ENCODE measurements at regions not wholly inside any gene's neighbourhood (a gene's known extent, or its start where the extent isn't known, plus 50 kb on each side); places are given as distances from the start of the nearest gene placed in this dataset.
A peak's percentile ranks its signal among the peaks of the same experiment; 100 is the strongest.

DNA sequence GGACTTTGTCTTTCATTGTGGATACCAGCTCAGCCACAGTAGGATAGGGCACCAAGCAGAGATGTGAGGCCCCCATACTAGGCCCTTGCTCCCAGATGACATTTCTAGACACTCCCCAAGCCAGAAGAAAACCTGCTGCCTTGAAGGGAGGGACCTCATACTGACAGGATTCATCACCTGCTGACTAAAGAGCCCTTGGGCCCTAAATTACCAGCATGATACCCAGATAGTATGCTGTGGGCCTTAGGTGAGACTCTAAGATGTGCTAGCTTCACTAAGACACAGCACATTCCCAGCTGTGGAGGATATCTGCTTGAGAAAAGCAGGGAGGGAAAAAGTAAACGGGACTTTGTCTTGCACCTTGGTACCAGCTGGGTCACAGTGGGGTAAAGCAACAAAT is 324.0 kb downstream of the TBL1XR1 start:
- no peaks in the 10 kb centered on the region for H3K36me3 Mint-ChIP-seq
- no peak for DNase-seq
- no peak overlapping the region for H3K4me3 Mint-ChIP-seq
- H3K27me3 Mint-ChIP-seq = peaks cover 1% of the 10 kb centered on the region
- peaks cover 8% of the 10 kb centered on the region for H3K9me3 Mint-ChIP-seq
- no peak overlapping the region for H3K27ac Mint-ChIP-seq
- POLR2A ChIA-PET = interaction anchor here (0.5 kb wide), 1 partner anchor 444 kb away, joined by 3 read pairs; no protein-coding TSS in a partner anchor
- no peak for ATAC-seq (ENCODE audit: low read depth)
- peaks cover 6% of the 10 kb centered on the region for H3K4me1 Mint-ChIP-seq

DNA sequence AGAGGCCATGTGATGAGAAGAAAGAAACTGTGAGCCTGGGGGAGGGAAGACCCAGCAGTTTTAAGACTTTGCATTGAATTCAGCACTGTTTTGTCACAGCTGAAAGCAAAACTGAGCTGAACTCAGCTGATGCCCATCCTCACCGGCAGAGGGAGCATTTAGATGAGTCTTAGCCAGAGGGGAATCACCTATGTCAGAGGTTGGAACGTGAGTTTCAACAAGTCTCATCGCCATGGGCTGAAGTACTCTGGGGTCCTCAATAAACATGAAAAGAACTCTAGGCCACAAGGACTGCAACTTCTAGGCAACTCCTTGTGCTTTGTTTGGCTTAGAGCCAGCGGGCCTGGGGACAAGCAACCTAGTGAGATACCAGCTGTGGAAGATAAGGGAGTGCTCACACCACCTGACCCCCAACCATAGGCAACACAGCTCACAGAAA is 324.5 kb downstream of the TBL1XR1 start:
- DNase-seq = peak; percentile 45
- POLR2A ChIA-PET = interaction anchor here (0.5 to 0.7 kb wide), 2 partner anchors 445 to 703 kb away, joined by 3 read pairs; no protein-coding TSS in a partner anchor
- no peak overlapping the region for H3K4me3 Mint-ChIP-seq
- H3K27me3 Mint-ChIP-seq = peaks cover 1% of the 10 kb centered on the region
- peak overlapping the region; percentile 68 for H3K27ac Mint-ChIP-seq
- ATAC-seq (ENCODE audit: low read depth) = peak; percentile 96
- H3K4me1 Mint-ChIP-seq = peaks cover 6% of the 10 kb centered on the region
- peaks cover 8% of the 10 kb centered on the region for H3K9me3 Mint-ChIP-seq
- H3K36me3 Mint-ChIP-seq = no peaks in the 10 kb centered on the region

DNA sequence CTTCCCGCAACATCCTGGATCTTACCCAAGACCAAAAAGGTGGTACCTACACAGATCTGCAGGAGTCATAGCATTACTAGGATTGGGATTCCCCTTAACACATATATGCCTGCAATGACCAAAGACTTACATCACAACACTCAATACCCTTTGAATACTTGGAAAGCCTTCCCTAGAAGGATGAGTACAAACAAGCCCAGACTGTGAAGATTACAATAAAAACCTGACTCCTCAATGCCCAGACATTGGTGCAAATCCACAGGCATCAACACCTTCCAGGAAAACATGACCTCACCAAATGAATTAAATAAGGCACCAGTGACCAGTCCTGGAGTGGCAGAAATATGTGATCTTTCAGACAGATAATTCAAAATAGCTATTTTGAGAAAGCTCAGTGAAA is 326.8 kb downstream of the TBL1XR1 start:
- POLR2A ChIA-PET = no interaction called here

DNA sequence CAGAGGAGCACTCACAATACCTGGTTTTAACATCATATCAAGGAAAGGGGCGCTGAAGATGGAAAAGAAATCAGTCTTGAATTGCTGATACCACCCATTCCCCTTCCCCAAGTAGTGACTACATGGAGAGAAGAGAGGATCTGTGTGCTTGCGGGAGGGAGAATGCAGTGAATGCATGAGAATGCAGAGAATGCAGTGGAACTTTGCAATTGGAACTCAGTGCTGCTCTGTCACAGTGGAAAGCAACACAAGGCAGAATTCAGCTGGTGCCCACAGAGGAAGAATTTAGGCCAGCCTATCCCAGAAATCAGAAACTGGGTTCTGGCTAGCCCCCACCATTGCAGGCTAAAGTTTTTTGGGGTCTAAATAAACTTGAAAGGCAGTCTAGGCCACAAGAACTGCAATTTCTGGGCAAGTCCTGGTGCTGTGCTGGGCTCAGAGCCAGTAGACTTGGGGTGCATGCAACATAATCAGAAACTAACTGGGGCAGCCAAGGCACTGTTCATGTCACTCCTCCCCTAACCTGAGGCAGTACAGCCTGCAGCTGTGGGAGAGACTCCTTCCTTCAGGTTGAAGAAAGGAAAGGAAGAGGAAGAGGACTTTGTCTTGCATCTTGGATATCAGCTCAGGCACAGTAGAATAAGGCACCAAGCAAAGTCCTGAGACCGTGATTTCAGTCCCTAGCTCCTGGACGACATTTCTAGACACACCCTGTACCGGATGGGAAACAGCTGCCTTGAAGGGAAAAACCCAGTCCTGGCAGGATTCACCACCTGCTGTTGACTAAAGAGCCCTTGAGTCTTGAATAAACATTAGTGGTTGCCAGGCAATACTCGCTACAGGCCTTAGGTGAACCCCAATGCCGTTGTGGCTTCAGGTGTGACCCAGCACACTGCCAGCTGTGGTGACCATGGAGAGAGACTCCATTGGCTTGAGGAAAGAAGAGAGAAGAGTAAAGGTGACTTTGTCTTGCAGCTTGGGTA is 329.3 kb downstream of the TBL1XR1 start:
- POLR2A ChIA-PET = no interaction called here
- H3K4me3 Mint-ChIP-seq = no peak overlapping the region
- peaks cover 1% of the 10 kb centered on the region for H3K27me3 Mint-ChIP-seq
- H3K27ac Mint-ChIP-seq = no peak overlapping the region
- ATAC-seq (ENCODE audit: low read depth) (no peak), DNase-seq (no peak)
- no peaks in the 10 kb centered on the region for H3K36me3 Mint-ChIP-seq
- H3K9me3 Mint-ChIP-seq = peaks cover 10% of the 10 kb centered on the region
- peaks cover 5% of the 10 kb centered on the region for H3K4me1 Mint-ChIP-seq

More for the DNA sequence above, 326.8 kb downstream of the TBL1XR1 start:
- DNase-seq (no peak), ATAC-seq (ENCODE audit: low read depth) (no peak)
- H3K4me3 Mint-ChIP-seq = no peak overlapping the region
- peaks cover 1% of the 10 kb centered on the region for H3K27me3 Mint-ChIP-seq
- peaks cover 6% of the 10 kb centered on the region for H3K4me1 Mint-ChIP-seq
- H3K27ac Mint-ChIP-seq = no peak overlapping the region
- H3K36me3 Mint-ChIP-seq = no peaks in the 10 kb centered on the region
- peaks cover 10% of the 10 kb centered on the region for H3K9me3 Mint-ChIP-seq

DNA sequence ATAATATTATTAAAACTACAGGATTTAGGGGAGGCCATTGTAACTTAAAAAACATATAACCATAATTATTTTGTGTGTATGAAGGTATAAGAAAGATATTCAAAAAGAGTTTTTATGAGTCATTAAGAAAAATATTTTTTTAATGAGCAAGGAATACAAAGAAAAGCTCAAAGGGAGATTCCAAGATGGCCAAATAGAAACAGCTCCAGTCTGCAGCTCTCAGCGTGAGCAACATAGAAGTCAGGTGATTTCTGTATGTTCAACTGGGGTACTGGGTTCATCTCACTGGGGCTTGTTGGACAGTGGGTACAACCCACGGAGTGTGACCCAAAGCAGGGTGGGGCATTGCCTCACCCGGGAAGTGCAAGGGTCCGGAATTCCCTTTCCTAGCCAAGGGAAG is 336.1 kb downstream of the TBL1XR1 start:
- Mint-ChIP-seq H3K27me3 (no peaks in the 10 kb centered on the region), H3K4me1 (no peaks in the 10 kb centered on the region), H3K36me3 (no peaks in the 10 kb centered on the region), H3K27ac (no peak overlapping the region), H3K9me3 (peaks cover 1% of the 10 kb centered on the region), H3K4me3 (no peak overlapping the region)
- ATAC-seq (ENCODE audit: low read depth) (no peak), DNase-seq (no peak)
- POLR2A ChIA-PET = no interaction called here

DNA sequence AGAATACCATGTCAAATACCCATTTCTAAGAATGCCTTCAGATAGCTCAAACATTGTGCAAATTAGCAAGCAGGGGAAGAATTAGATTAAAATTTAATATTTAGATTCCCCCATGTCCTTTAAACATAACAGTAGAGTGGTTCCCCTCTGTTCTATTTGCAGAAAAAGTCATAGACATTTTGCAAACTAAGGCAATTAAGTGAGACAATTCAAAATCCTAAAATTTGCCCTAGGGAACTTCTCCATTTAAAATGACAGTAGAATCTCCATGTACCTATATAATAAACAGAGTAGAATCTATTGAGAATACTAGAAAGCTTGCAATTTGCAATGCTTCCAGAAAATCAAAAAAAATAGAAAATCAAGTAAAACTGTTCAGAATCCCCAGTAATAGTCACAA is 340.6 kb downstream of the TBL1XR1 start:
- DNase-seq = no peak
- H3K27ac Mint-ChIP-seq = no peak overlapping the region
- POLR2A ChIA-PET = no interaction called here

DNA sequence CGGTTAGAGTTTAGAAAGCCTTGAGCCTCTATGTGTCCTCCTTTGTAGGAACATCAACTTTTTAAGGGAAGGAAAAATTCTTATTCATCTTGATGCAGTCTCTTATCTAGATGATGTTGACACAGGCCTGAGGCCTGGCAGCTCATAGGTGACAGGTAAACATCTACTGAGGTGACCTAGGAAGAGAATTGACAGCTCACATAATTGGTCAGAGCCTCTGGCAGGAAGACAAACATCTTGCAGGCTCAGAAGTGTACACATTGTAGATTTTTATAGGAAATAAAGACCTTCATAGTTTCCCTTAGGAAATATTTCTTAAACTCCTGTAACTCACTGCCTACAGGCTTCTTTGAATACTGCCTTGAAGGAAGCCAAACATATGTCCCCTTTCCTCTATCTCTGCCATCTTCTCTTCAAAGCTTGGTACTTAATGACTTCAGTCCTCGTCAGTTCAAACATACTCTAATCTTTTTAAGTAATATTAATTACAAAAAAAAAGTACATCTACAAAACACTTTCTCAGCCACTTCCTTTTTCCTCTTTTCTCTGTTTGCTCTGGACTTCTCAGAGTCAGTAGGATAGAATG is 341.3 kb downstream of the TBL1XR1 start:
- Mint-ChIP-seq H3K27ac (no peak overlapping the region), H3K4me1 (no peaks in the 10 kb centered on the region), H3K36me3 (no peaks in the 10 kb centered on the region), H3K4me3 (no peak overlapping the region), H3K27me3 (peaks cover 1% of the 10 kb centered on the region), H3K9me3 (peaks cover 1% of the 10 kb centered on the region)
- POLR2A ChIA-PET = no interaction called here
- DNase-seq (no peak), ATAC-seq (ENCODE audit: low read depth) (no peak)

More for the DNA sequence above, 340.6 kb downstream of the TBL1XR1 start:
- Mint-ChIP-seq H3K36me3 (no peaks in the 10 kb centered on the region), H3K9me3 (peaks cover 1% of the 10 kb centered on the region), H3K4me3 (no peak overlapping the region), H3K27me3 (peaks cover 1% of the 10 kb centered on the region), H3K4me1 (no peaks in the 10 kb centered on the region)
- no peak for ATAC-seq (ENCODE audit: low read depth)

DNA sequence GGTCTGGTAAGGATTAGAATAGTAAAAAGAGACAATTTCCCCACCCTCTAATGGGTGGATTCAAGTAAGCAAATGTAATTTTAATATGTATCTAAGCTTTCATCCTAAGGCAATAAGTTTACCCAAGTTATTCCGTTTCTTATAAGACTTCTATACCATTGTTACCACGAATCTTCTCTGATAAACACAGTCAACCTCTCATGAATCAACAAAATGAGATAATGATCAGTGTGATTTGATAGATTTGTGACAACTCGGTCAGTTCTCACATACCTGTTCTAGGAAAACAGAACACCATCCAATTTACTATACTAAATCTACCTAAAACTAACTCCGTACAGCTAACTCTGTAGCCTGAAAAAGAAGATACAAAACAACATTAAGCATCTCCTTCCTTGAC is 342.1 kb downstream of the TBL1XR1 start:
- DNase-seq (no peak), ATAC-seq (ENCODE audit: low read depth) (no peak)
- POLR2A ChIA-PET = no interaction called here
- Mint-ChIP-seq H3K4me1 (no peaks in the 10 kb centered on the region), H3K27ac (no peak overlapping the region), H3K27me3 (peaks cover 5% of the 10 kb centered on the region), H3K36me3 (no peaks in the 10 kb centered on the region), H3K4me3 (no peak overlapping the region), H3K9me3 (no peaks in the 10 kb centered on the region)

DNA sequence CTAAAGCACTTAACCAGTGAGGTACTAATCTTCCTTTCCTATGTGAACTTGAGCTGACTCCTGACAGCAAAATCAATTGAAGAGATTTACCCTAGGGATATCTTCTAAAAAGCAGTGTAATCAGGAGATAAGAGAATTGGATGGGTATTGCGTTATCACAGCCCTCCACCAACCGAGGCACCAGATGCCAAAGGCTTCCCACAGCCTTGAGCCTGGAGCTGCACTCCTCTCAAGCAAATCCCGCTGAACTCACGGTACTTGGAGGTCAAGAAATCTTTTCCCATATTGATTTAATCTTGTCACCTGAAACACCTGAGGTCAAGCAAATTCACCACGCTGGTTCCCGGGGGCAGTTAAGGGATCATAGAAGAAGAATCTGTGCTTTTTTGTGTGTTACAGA is 346.8 kb downstream of the TBL1XR1 start:
- POLR2A ChIA-PET = no interaction called here

DNA sequence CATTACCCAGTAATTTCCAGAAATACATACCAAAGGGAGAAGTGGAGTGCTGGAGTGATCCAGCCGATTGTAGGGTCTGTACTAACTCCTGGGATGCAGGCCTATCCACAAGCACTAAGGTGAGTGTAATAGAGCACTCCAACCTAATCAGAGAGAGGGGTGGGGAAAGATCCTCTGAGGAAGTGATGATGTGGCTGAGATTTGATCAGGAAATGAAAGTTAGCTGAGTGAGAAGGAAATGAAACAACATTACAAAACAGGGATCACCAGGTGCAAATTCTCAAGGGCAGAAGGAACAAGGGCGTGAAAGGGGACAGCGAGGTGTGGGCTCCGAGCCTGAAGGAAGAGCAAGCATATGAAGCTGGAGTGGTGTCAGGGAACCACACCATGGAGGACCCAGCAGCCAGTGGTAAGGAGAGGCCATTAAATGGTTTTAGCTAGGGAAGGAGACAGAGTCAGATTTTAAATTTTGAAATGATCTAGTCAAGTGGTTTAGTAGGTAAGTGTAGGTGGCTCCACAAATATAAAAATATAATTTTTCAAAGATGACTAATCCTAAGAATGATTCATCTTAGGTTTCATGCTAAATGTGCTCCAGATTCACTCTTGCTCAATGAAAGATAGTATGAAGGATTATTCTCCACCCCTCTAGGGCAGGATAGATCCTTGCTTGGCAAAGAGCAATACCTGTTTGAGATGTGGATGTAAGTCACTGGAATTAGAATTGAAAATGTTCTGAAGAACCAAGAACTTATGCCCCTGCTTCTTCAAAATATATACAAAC is 348.7 kb downstream of the TBL1XR1 start:
- POLR2A ChIA-PET = no interaction called here
- H3K4me3 Mint-ChIP-seq = no peak overlapping the region
- ATAC-seq (ENCODE audit: low read depth) (no peak), DNase-seq (no peak)
- no peaks in the 10 kb centered on the region for H3K36me3 Mint-ChIP-seq
- H3K27ac Mint-ChIP-seq = no peak overlapping the region
- H3K4me1 Mint-ChIP-seq = no peaks in the 10 kb centered on the region
- H3K9me3 Mint-ChIP-seq = no peaks in the 10 kb centered on the region
- peaks cover 7% of the 10 kb centered on the region for H3K27me3 Mint-ChIP-seq

More for the DNA sequence above, 346.8 kb downstream of the TBL1XR1 start:
- no peaks in the 10 kb centered on the region for H3K9me3 Mint-ChIP-seq
- no peaks in the 10 kb centered on the region for H3K36me3 Mint-ChIP-seq
- H3K27ac Mint-ChIP-seq = no peak overlapping the region
- no peak overlapping the region for H3K4me3 Mint-ChIP-seq
- DNase-seq (no peak), ATAC-seq (ENCODE audit: low read depth) (no peak)
- peaks cover 5% of the 10 kb centered on the region for H3K27me3 Mint-ChIP-seq
- H3K4me1 Mint-ChIP-seq = no peaks in the 10 kb centered on the region

DNA sequence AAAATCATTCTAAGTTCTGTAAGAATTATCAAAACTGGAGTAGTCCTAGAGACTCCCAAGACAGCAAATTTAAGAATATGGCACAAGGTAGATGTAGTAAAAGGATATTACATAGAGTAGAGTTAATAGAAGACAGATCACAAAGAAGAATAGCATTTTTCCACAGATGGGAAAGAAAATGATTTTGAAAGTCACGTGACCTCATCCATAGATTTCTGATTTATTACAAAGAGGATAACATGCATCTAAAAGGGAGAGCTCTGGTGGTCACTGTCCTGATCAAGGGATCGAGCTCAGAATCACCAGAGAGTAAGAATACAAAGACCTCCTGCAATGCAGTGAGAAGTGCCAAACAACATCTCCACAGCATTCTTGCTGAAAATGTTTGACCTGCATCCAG is 354.4 kb downstream of the TBL1XR1 start:
- Mint-ChIP-seq H3K27ac (no peak overlapping the region), H3K4me3 (no peak overlapping the region), H3K36me3 (no peaks in the 10 kb centered on the region), H3K9me3 (no peaks in the 10 kb centered on the region), H3K4me1 (no peaks in the 10 kb centered on the region), H3K27me3 (peaks cover 2% of the 10 kb centered on the region)
- DNase-seq = no peak
- ATAC-seq (ENCODE audit: low read depth) = no peak
- POLR2A ChIA-PET = no interaction called here

DNA sequence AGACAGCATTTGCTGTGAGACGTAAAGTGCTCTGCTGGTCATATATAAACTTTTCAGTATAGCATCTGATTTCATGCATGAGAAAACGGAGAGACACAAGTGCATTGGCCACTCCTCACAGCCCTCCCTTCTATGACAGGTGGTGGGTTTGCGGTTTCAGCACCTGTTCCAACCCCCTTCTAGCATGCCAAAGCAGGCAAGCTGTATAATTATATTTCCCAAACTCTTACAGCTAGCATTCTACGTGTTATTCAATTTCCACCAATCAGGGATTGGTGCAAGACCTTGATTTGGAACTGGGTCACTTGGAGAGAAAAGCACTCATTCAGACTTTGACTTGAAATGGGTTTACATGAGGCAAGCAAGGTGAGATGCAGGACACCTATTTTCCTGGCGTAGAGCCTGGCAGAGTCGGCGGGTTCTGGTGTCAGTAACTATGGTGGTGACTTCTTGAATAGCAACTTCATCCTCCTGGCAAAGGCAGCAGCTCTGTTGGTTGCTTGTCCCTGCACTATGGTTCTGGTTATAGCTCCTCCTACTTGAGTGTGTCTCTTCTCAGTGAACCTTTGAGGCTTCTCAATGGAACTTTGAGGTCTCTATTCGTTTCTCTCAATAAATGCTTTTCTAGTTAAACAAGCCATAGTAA is 356.5 kb downstream of the TBL1XR1 start:
- no peak overlapping the region for H3K27ac Mint-ChIP-seq
- H3K4me1 Mint-ChIP-seq = no peaks in the 10 kb centered on the region
- DNase-seq = no peak
- no peaks in the 10 kb centered on the region for H3K36me3 Mint-ChIP-seq
- POLR2A ChIA-PET = no interaction called here
- ATAC-seq (ENCODE audit: low read depth) = no peak
- H3K9me3 Mint-ChIP-seq = no peaks in the 10 kb centered on the region
- no peak overlapping the region for H3K4me3 Mint-ChIP-seq
- H3K27me3 Mint-ChIP-seq = peaks cover 2% of the 10 kb centered on the region

DNA sequence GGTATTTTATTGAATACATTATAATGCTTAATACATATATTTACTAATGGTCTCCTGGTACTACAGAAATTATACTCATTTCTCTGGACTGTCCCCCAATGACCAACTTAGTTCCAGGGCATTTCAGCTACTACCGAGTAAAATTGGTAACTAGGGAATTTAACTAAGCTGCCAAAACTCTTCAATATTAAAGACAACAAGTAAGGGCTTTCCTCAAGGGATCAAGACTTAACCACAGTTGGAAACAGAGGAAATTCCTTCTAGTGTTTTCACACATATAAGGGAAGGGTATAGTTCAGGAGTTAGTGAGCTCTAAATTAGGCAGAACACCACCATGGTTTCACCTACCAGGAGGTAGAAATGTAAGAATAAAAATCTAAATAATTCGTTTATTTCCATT is 357.4 kb downstream of the TBL1XR1 start:
- Mint-ChIP-seq H3K4me3 (no peak overlapping the region), H3K9me3 (no peaks in the 10 kb centered on the region), H3K4me1 (no peaks in the 10 kb centered on the region), H3K36me3 (no peaks in the 10 kb centered on the region), H3K27ac (no peak overlapping the region), H3K27me3 (peaks cover 1% of the 10 kb centered on the region)
- POLR2A ChIA-PET = no interaction called here
- ATAC-seq (ENCODE audit: low read depth) (no peak), DNase-seq (no peak)
